NB4 (cell line): ENCODE measurements at regions not wholly inside any gene's neighbourhood (a gene's known extent, or its start where the extent isn't known, plus 50 kb on each side); places are given as distances from the start of the nearest gene placed in this dataset.

ENCODE experiments used
- CTCF ChIP-seq: IDR thresholded peaks from one replicate; pipeline ENCODE4 v1.5.1; 2012; ENCODE audit warnings: low read depth, low read length
- MAX ChIP-seq: IDR thresholded peaks from 2 replicates; pipeline ENCODE4 v1.6.1; 2011; ENCODE audit warnings: low read depth, low read length
- MYC ChIP-seq: IDR thresholded peaks from 2 replicates; pipeline ENCODE4 v1.6.1; 2011; ENCODE audit warnings: low read depth, low read length
- POLR2A ChIP-seq: IDR thresholded peaks from 2 replicates; pipeline ENCODE4 v1.6.1; 2011; ENCODE audit warnings: mild to moderate bottlenecking; ENCODE audit not compliant: insufficient read length; ENCODE audit errors: extremely low read depth

- TF ChIP-seq POLR2A (no peak), CTCF (no peak), MYC (no peak), MAX (no peak)
Measured at GRCh38 chr2:31784868-31785267, 204.1 kb upstream of the SRD5A2 start.
